CD14-positive monocyte (primary cell): ENCODE measurements at regions not wholly inside any gene's neighbourhood (a gene's known extent, or its start where the extent isn't known, plus 50 kb on each side); places are given as distances from the start of the nearest gene placed in this dataset.

Experiments used
- DNase-seq, 3 donors: peaks; one replicate each; pipeline ENCODE4 v3.0.0-alpha.2; 2011 to 2022
- H2AFZ ChIP-seq: 2 replicates; pipeline ENCODE4 v1.6.0; 2012; ENCODE audit warnings: mild to moderate bottlenecking, low read depth, low read length, inconsistent platforms; ENCODE audit not compliant: insufficient read depth, poor library complexity, severe bottlenecking
- H3K27ac ChIP-seq, 2 donors: 1 replicate in 1 of 2; 2 replicates in 1 of 2; pipeline ENCODE4 v1.5.1; 2012 to 2013; ENCODE audit warnings: low read length in 2 of 2, control low read depth in 1 of 2, inconsistent platforms in 1 of 2, low read depth in 1 of 2, mild to moderate bottlenecking in 1 of 2
- H3K27me3 ChIP-seq, 2 donors: one replicate each; pipeline versions ENCODE4 v1.6.0 to v1.6.1; 2011 to 2013; ENCODE audit warnings: low read length in 2 of 2; ENCODE audit not compliant: control insufficient read depth in 2 of 2, insufficient read depth in 2 of 2
- H3K36me3 ChIP-seq, 2 donors: replicated peaks in 1 of 2; 1 replicate in 1 of 2; 2 replicates in 1 of 2; pipeline versions ENCODE4 v1.5.1 to v1.6.1; 2012 to 2013; ENCODE audit warnings: low read length in 2 of 2, control low read depth in 1 of 2, inconsistent platforms in 1 of 2, mild to moderate bottlenecking in 1 of 2; ENCODE audit not compliant: insufficient read depth in 2 of 2, control insufficient read depth in 1 of 2
- H3K4me1 ChIP-seq, 2 donors: 1 replicate in 1 of 2; 2 replicates in 1 of 2; pipeline versions ENCODE4 v1.5.1 to v1.6.1; 2012 to 2013; ENCODE audit warnings: low read length in 2 of 2, control low read depth in 1 of 2, inconsistent platforms in 1 of 2, mild to moderate bottlenecking in 1 of 2, moderate library complexity in 1 of 2; ENCODE audit not compliant: insufficient read depth in 2 of 2, control insufficient read depth in 1 of 2
- H3K4me2 ChIP-seq: replicated peaks from 2 replicates; pipeline ENCODE3; 2012; ENCODE audit warnings: low read length, moderate library complexity, mild to moderate bottlenecking; ENCODE audit not compliant: poor library complexity, severe bottlenecking; ENCODE audit errors: extremely low read depth
- H3K4me3 ChIP-seq, 3 experiments: fragments of 200-600 bp in 1 of 3; sonication (generic) in 1 of 3; replicated peaks in 1 of 3; 1 replicate in 2 of 3; 2 replicates in 1 of 3; pipeline ENCODE4 v1.5.1; 2011 to 2013; ENCODE audit warnings: low read length in 3 of 3, mild to moderate bottlenecking in 3 of 3, control low read depth in 2 of 3, low read depth in 2 of 3, inconsistent platforms in 1 of 3, moderate library complexity in 1 of 3
- H3K79me2 ChIP-seq: 2 replicates; pipeline ENCODE4 v1.6.0; 2012; ENCODE audit warnings: mild to moderate bottlenecking, control low read depth, inconsistent platforms, low read length, moderate library complexity; ENCODE audit not compliant: insufficient read depth
- H3K9ac ChIP-seq: 2 replicates; pipeline ENCODE4 v1.6.0; 2017; ENCODE audit warnings: low read length, mild to moderate bottlenecking; ENCODE audit not compliant: insufficient read depth, poor library complexity, severe bottlenecking
- H3K9me3 ChIP-seq, 2 donors: replicated peaks in 1 of 2; 1 replicate in 1 of 2; 2 replicates in 1 of 2; pipeline versions ENCODE4 v1.5.1 to v1.6.1; 2012 to 2013; ENCODE audit warnings: low read length in 2 of 2, control low read depth in 1 of 2; ENCODE audit not compliant: control insufficient read depth in 1 of 2, insufficient read depth in 1 of 2
- H4K20me1 ChIP-seq: 2 replicates; pipeline ENCODE4 v1.6.0; 2012; ENCODE audit warnings: mild to moderate bottlenecking, low read length, control low read depth, moderate library complexity; ENCODE audit not compliant: insufficient read depth
- H3K27ac Mint-ChIP-seq, 7 donors: one replicate each; pipeline ENCODE4 v1.8.0; 2020; ENCODE audit warnings: mild to moderate bottlenecking in 7 of 7, mixed read lengths in 7 of 7, moderate library complexity in 6 of 7, inconsistent platforms in 2 of 7
- H3K27me3 Mint-ChIP-seq, 3 donors: one replicate each; pipeline ENCODE4 v1.8.0; 2021 to 2022; ENCODE audit warnings: low read depth in 3 of 3, mild to moderate bottlenecking in 3 of 3, mixed read lengths in 3 of 3, moderate library complexity in 3 of 3, inconsistent platforms in 1 of 3
- H3K36me3 Mint-ChIP-seq, 2 donors: one replicate each; pipeline ENCODE4 v1.8.0; 2020; ENCODE audit warnings: mixed read lengths in 2 of 2, inconsistent platforms in 1 of 2, mild to moderate bottlenecking in 1 of 2
- H3K4me1 Mint-ChIP-seq: one replicate; pipeline ENCODE4 v1.8.0; 2020; ENCODE audit warnings: mild to moderate bottlenecking, mixed read lengths
- H3K4me3 Mint-ChIP-seq, 2 donors: one replicate each; pipeline ENCODE4 v1.8.0; 2020; ENCODE audit warnings: mild to moderate bottlenecking in 2 of 2, mixed read lengths in 2 of 2, moderate library complexity in 1 of 2
- H3K9me3 Mint-ChIP-seq, 7 donors: one replicate each; pipeline ENCODE4 v1.8.0; 2020 to 2022; ENCODE audit warnings: mixed read lengths in 7 of 7, mild to moderate bottlenecking in 6 of 7, moderate library complexity in 6 of 7, inconsistent platforms in 2 of 7
- CTCF ChIP-seq: fragments of 200-600 bp; IDR thresholded peaks from one replicate; pipeline ENCODE4 v1.8.0; 2022; ENCODE audit warnings: antibody characterized with exemption, mild to moderate bottlenecking
- WGBS: methylation state at CpG from one replicate; pipeline ENCODE4 v1.1.5; 2013; ENCODE audit warnings: missing lambda C conversion rate; ENCODE audit not compliant: insufficient coverage; 5-methylcytosine and 5-hydroxymethylcytosine counted together
- intact Hi-C, 2 donors: fragments of 100-400 bp; cut with micrococcal nuclease; formaldehyde crosslinking; loops; one replicate each; pipeline versions ENCODE4 v1.15.0 to v1.15.1; 2023

GRCh38 chr14:94677213-94677612 is 65.0 kb downstream of the SERPINA3 start:
- no peak overlapping the region for H3K4me2 ChIP-seq
- H2AFZ ChIP-seq, result no peak overlapping the region
- intact Hi-C loops, result no loop called here
- no peak overlapping the region for H3K4me3 Mint-ChIP-seq
- H3K4me3 ChIP-seq, result no peak overlapping the region
- H3K4me1 Mint-ChIP-seq, result no peaks in the 10 kb centered on the region
- no peak overlapping the region for H3K9ac ChIP-seq
- H3K27me3 Mint-ChIP-seq, result peaks cover 2 to 13% (median 6%) of the 10 kb centered on the region in 3 donors
- no peaks in the 10 kb centered on the region for H3K9me3 ChIP-seq
- no peaks in the 10 kb centered on the region for H3K36me3 ChIP-seq
- peaks cover 0 to 2% (median 0%) of the 10 kb centered on the region in 7 donors for H3K9me3 Mint-ChIP-seq
- no peak for TF ChIP-seq CTCF
- H3K27me3 ChIP-seq, result no peaks in the 10 kb centered on the region
- 95% methylated on average over 3 of the region's 4 CpGs for WGBS
- H3K27ac Mint-ChIP-seq, result no peak overlapping the region
- DNase-seq, result no peak
- no peaks in the 10 kb centered on the region for H3K79me2 ChIP-seq
- H3K36me3 Mint-ChIP-seq, result no peaks in the 10 kb centered on the region
- H3K4me1 ChIP-seq, result no peaks in the 10 kb centered on the region
- H3K27ac ChIP-seq, result no peak overlapping the region
- H4K20me1 ChIP-seq, result no peaks in the 10 kb centered on the region

- Histone ChIP-seq H3K27ac (no peak overlapping the region), H4K20me1 (no peaks in the 10 kb centered on the region), H3K4me2 (no peak overlapping the region), H3K9ac (no peak overlapping the region), H3K79me2 (no peaks in the 10 kb centered on the region), H3K27me3 (no peaks in the 10 kb centered on the region), H3K4me3 (no peak overlapping the region), H2AFZ (no peak overlapping the region), H3K9me3 (no peaks in the 10 kb centered on the region), H3K4me1 (no peaks in the 10 kb centered on the region), H3K36me3 (no peaks in the 10 kb centered on the region)
- no peak overlapping the region for H3K27ac Mint-ChIP-seq
- peaks cover 0 to 2% (median 0%) of the 10 kb centered on the region in 7 donors for H3K9me3 Mint-ChIP-seq
- no peaks in the 10 kb centered on the region for H3K4me1 Mint-ChIP-seq
- H3K4me3 Mint-ChIP-seq, result no peak overlapping the region
- no peaks in the 10 kb centered on the region for H3K36me3 Mint-ChIP-seq
- 85% methylated on average over 3 of the region's 4 CpGs for WGBS
- intact Hi-C loops, result no loop called here
- no peak for TF ChIP-seq CTCF
- DNase-seq, result no peak
- peaks cover 3 to 11% (median 9%) of the 10 kb centered on the region in 3 donors for H3K27me3 Mint-ChIP-seq
Measured at GRCh38 chr14:94676495-94677185, 64.4 kb downstream of the SERPINA3 start.
